Neural cell (in vitro differentiated cells): ENCODE measurements at regions not wholly inside any gene's neighbourhood (a gene's known extent, or its start where the extent isn't known, plus 50 kb on each side); places are given as distances from the start of the nearest gene placed in this dataset.

Source experiments
- H2AFZ ChIP-seq: fragments of 200-600, 300-800 bp; sonication (generic), shearing (Covaris generic); 2 replicates; pipeline ENCODE4 v1.6.0; 2014; ENCODE audit warnings: low read depth, mild to moderate bottlenecking, antibody characterized with exemption, low read length, moderate library complexity
- H3F3A ChIP-seq: fragments of 200-600 bp; shearing (Covaris generic); 2 replicates; pipeline ENCODE4 v1.6.1; 2016; ENCODE audit warnings: mild to moderate bottlenecking, moderate library complexity, mixed read lengths, antibody characterized with exemption, low read length; ENCODE audit not compliant: insufficient read depth, poor library complexity, severe bottlenecking
- H3K27ac ChIP-seq: fragments of 200-600, 300-800 bp; sonication (generic), shearing (Covaris generic); 2 replicates; pipeline ENCODE4 v1.5.1; 2014; ENCODE audit warnings: mild to moderate bottlenecking, low read length, moderate library complexity
- H3K27me3 ChIP-seq: fragments of 300-800, 200-600 bp; sonication (generic), shearing (Covaris generic); 2 replicates; pipeline ENCODE4 v1.6.0; 2014; ENCODE audit warnings: mild to moderate bottlenecking, low read depth, low read length, moderate library complexity; ENCODE audit not compliant: insufficient read depth
- H3K36me3 ChIP-seq: fragments of 300-800, 200-600 bp; sonication (generic), shearing (Covaris generic); 2 replicates; pipeline ENCODE4 v1.5.1; 2014; ENCODE audit warnings: mild to moderate bottlenecking, antibody characterized with exemption, low read length, moderate library complexity; ENCODE audit not compliant: insufficient read depth
- H3K4me2 ChIP-seq: fragments of 300-800, 200-600 bp; sonication (generic), shearing (Covaris generic); 2 replicates; pipeline ENCODE4 v1.6.0; 2014; ENCODE audit warnings: mild to moderate bottlenecking, low read length
- H3K4me3 ChIP-seq: fragments of 300-800, 200-600 bp; sonication (generic), shearing (Covaris generic); 2 replicates; pipeline ENCODE4 v1.5.1; 2014; ENCODE audit warnings: mild to moderate bottlenecking, low read length, moderate library complexity
- H3K79me2 ChIP-seq: fragments of 200-600 bp; shearing (Covaris generic); replicated peaks from 2 replicates; pipeline ENCODE4 v1.6.0; 2014; ENCODE audit warnings: mild to moderate bottlenecking, low read length, moderate library complexity; ENCODE audit not compliant: insufficient read depth
- H3K9ac ChIP-seq: fragments of 300-800, 200-600 bp; sonication (generic), shearing (Covaris generic); 2 replicates; pipeline ENCODE4 v1.6.1; 2016; ENCODE audit warnings: mild to moderate bottlenecking, low read length, mixed read lengths
- H3K9me2 ChIP-seq: fragments of 200-600 bp; shearing (Covaris generic); 2 replicates; pipeline ENCODE4 v1.6.1; 2016; ENCODE audit warnings: mild to moderate bottlenecking, low read length, mixed read lengths; ENCODE audit not compliant: insufficient read depth
- H3K9me3 ChIP-seq: fragments of 200-600, 300-800 bp; sonication (generic), shearing (Covaris generic); 2 replicates; pipeline ENCODE4 v1.6.1; 2016; ENCODE audit warnings: mild to moderate bottlenecking, mixed run types, low read length, moderate library complexity, mixed read lengths
- H4K20me1 ChIP-seq: fragments of 200-600 bp; shearing (Covaris generic); 2 replicates; pipeline ENCODE4 v1.6.1; 2016; ENCODE audit warnings: mild to moderate bottlenecking, mixed run types; ENCODE audit not compliant: insufficient read depth
- EP300 ChIP-seq: fragments of 450-650 bp; conservative IDR thresholded peaks from 2 replicates; pipeline ENCODE4 v1.6.1; 2014; ENCODE audit warnings: antibody characterized with exemption, mild to moderate bottlenecking, moderate library complexity; ENCODE audit not compliant: poor library complexity, severe bottlenecking
- EZH2 ChIP-seq: fragments of 200-600, 300-800 bp; shearing (Covaris generic), sonication (generic); IDR thresholded peaks from 2 replicates; pipeline ENCODE4 v1.6.1; 2014; ENCODE audit warnings: antibody characterized with exemption, low read length, borderline replicate concordance, mild to moderate bottlenecking; ENCODE audit not compliant: insufficient read depth, poor library complexity, severe bottlenecking
- MXI1 ChIP-seq: fragments of 450-650 bp; conservative IDR thresholded peaks from 2 replicates; pipeline ENCODE4 v1.6.1; 2014; ENCODE audit warnings: antibody characterized with exemption, mild to moderate bottlenecking; ENCODE audit not compliant: poor library complexity, severe bottlenecking
- POLR2AphosphoS5 ChIP-seq: IDR thresholded peaks from 2 replicates; pipeline ENCODE4 v1.6.1; 2012
- RAD21 ChIP-seq: fragments of 450-650 bp; conservative IDR thresholded peaks from 2 replicates; pipeline ENCODE4 v1.6.1; 2014; ENCODE audit warnings: antibody characterized with exemption, mild to moderate bottlenecking, moderate library complexity
- SMC3 ChIP-seq: fragments of 450-650 bp; conservative IDR thresholded peaks from 2 replicates; pipeline ENCODE4 v1.6.1; 2014; ENCODE audit warnings: antibody characterized with exemption, mild to moderate bottlenecking, moderate library complexity; ENCODE audit not compliant: poor library complexity
- TAF1 ChIP-seq: IDR thresholded peaks from 2 replicates; pipeline ENCODE4 v1.6.1; 2012; ENCODE audit warnings: low read depth
- TF ChIP-seq, protein P1 (sequence below): IDR thresholded peaks from 2 replicates; pipeline ENCODE4 v1.6.1; 2012; ENCODE audit warnings: borderline replicate concordance
- TF ChIP-seq, protein P2 (sequence below): fragments of 450-650 bp; IDR thresholded peaks from 2 replicates; pipeline ENCODE4 v1.5.1; 2014; ENCODE audit warnings: antibody characterized with exemption, mild to moderate bottlenecking, moderate library complexity; ENCODE audit not compliant: poor library complexity, severe bottlenecking

DNA sequence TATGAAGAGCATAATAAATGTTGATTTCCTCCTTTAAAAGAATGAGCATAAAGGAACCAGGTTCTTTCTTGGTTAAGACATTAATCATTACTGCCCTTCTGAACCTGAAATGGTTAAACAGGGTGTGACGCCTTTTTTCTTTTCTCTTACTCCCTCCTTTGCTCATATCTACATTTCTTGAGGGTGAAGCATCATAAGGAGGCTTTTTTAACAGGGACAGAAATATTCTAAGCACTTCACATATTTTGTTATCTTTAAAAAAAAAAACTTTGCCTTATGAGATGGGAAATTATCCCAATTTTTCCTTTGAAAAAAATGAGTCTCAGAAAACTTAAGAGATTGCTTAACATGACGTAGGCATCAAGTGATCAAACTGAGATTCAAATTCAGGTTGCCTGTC lies 1036.3 kb upstream of the TENM4 start:
- no peaks in the 10 kb centered on the region for H3K27me3 ChIP-seq
- no peaks in the 10 kb centered on the region for H3K79me2 ChIP-seq
- no peaks in the 10 kb centered on the region for H4K20me1 ChIP-seq
- TF ChIP-seq MXI1 (no peak), TAF1 (no peak), POLR2AphosphoS5 (no peak), SMC3 (no peak), EZH2 (no peak), EP300 (no peak), RAD21 (no peak)
- TF ChIP-seq, protein P1, sequence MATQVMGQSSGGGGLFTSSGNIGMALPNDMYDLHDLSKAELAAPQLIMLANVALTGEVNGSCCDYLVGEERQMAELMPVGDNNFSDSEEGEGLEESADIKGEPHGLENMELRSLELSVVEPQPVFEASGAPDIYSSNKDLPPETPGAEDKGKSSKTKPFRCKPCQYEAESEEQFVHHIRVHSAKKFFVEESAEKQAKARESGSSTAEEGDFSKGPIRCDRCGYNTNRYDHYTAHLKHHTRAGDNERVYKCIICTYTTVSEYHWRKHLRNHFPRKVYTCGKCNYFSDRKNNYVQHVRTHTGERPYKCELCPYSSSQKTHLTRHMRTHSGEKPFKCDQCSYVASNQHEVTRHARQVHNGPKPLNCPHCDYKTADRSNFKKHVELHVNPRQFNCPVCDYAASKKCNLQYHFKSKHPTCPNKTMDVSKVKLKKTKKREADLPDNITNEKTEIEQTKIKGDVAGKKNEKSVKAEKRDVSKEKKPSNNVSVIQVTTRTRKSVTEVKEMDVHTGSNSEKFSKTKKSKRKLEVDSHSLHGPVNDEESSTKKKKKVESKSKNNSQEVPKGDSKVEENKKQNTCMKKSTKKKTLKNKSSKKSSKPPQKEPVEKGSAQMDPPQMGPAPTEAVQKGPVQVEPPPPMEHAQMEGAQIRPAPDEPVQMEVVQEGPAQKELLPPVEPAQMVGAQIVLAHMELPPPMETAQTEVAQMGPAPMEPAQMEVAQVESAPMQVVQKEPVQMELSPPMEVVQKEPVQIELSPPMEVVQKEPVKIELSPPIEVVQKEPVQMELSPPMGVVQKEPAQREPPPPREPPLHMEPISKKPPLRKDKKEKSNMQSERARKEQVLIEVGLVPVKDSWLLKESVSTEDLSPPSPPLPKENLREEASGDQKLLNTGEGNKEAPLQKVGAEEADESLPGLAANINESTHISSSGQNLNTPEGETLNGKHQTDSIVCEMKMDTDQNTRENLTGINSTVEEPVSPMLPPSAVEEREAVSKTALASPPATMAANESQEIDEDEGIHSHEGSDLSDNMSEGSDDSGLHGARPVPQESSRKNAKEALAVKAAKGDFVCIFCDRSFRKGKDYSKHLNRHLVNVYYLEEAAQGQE: no peak
- TF ChIP-seq, protein P2, sequence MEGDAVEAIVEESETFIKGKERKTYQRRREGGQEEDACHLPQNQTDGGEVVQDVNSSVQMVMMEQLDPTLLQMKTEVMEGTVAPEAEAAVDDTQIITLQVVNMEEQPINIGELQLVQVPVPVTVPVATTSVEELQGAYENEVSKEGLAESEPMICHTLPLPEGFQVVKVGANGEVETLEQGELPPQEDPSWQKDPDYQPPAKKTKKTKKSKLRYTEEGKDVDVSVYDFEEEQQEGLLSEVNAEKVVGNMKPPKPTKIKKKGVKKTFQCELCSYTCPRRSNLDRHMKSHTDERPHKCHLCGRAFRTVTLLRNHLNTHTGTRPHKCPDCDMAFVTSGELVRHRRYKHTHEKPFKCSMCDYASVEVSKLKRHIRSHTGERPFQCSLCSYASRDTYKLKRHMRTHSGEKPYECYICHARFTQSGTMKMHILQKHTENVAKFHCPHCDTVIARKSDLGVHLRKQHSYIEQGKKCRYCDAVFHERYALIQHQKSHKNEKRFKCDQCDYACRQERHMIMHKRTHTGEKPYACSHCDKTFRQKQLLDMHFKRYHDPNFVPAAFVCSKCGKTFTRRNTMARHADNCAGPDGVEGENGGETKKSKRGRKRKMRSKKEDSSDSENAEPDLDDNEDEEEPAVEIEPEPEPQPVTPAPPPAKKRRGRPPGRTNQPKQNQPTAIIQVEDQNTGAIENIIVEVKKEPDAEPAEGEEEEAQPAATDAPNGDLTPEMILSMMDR: no peak
- H3K9ac ChIP-seq: no peak overlapping the region
- H3F3A ChIP-seq: no peaks in the 10 kb centered on the region
- no peaks in the 10 kb centered on the region for H3K36me3 ChIP-seq
- no peak overlapping the region for H3K4me2 ChIP-seq
- no peak overlapping the region for H3K27ac ChIP-seq
- no peaks in the 10 kb centered on the region for H3K9me3 ChIP-seq
- no peak overlapping the region for H2AFZ ChIP-seq
- no peaks in the 10 kb centered on the region for H3K9me2 ChIP-seq
- H3K4me3 ChIP-seq: no peak overlapping the region

DNA sequence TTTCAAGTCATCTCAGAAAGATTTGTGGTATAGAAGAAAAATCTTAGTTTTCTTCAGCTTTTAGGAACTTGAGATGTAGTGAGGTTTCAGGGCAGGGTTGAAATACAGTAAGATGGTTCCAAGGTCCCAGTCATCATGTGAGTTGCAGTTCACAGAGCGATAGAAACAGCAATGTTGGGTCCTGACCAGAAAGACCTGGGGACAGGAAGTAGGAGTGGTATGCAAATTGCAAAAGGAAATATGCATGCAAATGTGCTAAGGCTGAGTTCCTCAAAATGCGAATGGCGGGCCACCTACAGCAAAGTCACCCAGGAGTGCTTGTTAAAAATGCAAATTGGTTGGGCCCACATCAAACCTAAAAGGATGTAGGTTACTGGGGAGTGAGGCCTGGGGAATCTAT lies 1032.7 kb upstream of the TENM4 start:
- no peaks in the 10 kb centered on the region for H3K79me2 ChIP-seq
- no peak overlapping the region for H3K4me2 ChIP-seq
- H3K27ac ChIP-seq: no peak overlapping the region
- H3K27me3 ChIP-seq: no peaks in the 10 kb centered on the region
- H3K9ac ChIP-seq: no peak overlapping the region
- no peak overlapping the region for H2AFZ ChIP-seq
- no peaks in the 10 kb centered on the region for H4K20me1 ChIP-seq
- H3F3A ChIP-seq: no peaks in the 10 kb centered on the region
- no peaks in the 10 kb centered on the region for H3K9me3 ChIP-seq
- no peaks in the 10 kb centered on the region for H3K9me2 ChIP-seq
- TF ChIP-seq TAF1 (no peak), EP300 (no peak), MXI1 (no peak)
- TF ChIP-seq, protein P1: no peak
- TF ChIP-seq, protein P2: no peak
- H3K4me3 ChIP-seq: no peak overlapping the region
- H3K36me3 ChIP-seq: no peaks in the 10 kb centered on the region
